Type B pancreatic cell (in vitro differentiated cells): ENCODE measurements at regions not wholly inside any gene's neighbourhood (a gene's known extent, or its start where the extent isn't known, plus 50 kb on each side); places are given as distances from the start of the nearest gene placed in this dataset.

Experiments
- DNase-seq: peaks from one replicate; pipeline ENCODE4 v3.0.0; 2021; ENCODE audit warnings: mixed read lengths; ENCODE audit not compliant: unreplicated experiment; ENCODE audit errors: extremely low spot score
- H3K27ac Mint-ChIP-seq: 2 replicates; pipeline ENCODE4 v1.8.0; 2021; ENCODE audit warnings: mild to moderate bottlenecking, mixed read lengths
- H3K27me3 Mint-ChIP-seq: 2 replicates; pipeline ENCODE4 v1.8.0; 2021; ENCODE audit warnings: mixed read lengths
- H3K36me3 Mint-ChIP-seq: 2 replicates; pipeline ENCODE4 v1.8.0; 2021; ENCODE audit warnings: mixed read lengths
- H3K4me1 Mint-ChIP-seq: one replicate; pipeline ENCODE4 v1.8.0; 2021; ENCODE audit warnings: mixed read lengths; ENCODE audit not compliant: unreplicated experiment
- H3K4me3 Mint-ChIP-seq: 2 replicates; pipeline ENCODE4 v1.8.0; 2021; ENCODE audit warnings: mild to moderate bottlenecking, mixed read lengths
- H3K9me3 Mint-ChIP-seq: 2 replicates; pipeline ENCODE4 v1.8.0; 2021; ENCODE audit warnings: mixed read lengths
- TF ChIP-seq, protein P1 (sequence below): fragments of 200-600 bp; sonication (generic); conservative IDR thresholded peaks from 2 replicates; pipeline ENCODE4 v1.5.0; 2021; ENCODE audit warnings: antibody characterized with exemption, mild to moderate bottlenecking

GRCh38 chr21:35905963-35906345, 154.4 kb downstream of the SETD4 start:
- Mint-ChIP-seq H3K27ac (no peak overlapping the region), H3K36me3 (no peaks in the 10 kb centered on the region), H3K27me3 (peaks cover 13% of the 10 kb centered on the region), H3K4me3 (no peak overlapping the region), H3K4me1 (no peaks in the 10 kb centered on the region), H3K9me3 (no peaks in the 10 kb centered on the region)
- no peak for DNase-seq
- TF ChIP-seq, protein P1, sequence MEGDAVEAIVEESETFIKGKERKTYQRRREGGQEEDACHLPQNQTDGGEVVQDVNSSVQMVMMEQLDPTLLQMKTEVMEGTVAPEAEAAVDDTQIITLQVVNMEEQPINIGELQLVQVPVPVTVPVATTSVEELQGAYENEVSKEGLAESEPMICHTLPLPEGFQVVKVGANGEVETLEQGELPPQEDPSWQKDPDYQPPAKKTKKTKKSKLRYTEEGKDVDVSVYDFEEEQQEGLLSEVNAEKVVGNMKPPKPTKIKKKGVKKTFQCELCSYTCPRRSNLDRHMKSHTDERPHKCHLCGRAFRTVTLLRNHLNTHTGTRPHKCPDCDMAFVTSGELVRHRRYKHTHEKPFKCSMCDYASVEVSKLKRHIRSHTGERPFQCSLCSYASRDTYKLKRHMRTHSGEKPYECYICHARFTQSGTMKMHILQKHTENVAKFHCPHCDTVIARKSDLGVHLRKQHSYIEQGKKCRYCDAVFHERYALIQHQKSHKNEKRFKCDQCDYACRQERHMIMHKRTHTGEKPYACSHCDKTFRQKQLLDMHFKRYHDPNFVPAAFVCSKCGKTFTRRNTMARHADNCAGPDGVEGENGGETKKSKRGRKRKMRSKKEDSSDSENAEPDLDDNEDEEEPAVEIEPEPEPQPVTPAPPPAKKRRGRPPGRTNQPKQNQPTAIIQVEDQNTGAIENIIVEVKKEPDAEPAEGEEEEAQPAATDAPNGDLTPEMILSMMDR: no peak

DNA sequence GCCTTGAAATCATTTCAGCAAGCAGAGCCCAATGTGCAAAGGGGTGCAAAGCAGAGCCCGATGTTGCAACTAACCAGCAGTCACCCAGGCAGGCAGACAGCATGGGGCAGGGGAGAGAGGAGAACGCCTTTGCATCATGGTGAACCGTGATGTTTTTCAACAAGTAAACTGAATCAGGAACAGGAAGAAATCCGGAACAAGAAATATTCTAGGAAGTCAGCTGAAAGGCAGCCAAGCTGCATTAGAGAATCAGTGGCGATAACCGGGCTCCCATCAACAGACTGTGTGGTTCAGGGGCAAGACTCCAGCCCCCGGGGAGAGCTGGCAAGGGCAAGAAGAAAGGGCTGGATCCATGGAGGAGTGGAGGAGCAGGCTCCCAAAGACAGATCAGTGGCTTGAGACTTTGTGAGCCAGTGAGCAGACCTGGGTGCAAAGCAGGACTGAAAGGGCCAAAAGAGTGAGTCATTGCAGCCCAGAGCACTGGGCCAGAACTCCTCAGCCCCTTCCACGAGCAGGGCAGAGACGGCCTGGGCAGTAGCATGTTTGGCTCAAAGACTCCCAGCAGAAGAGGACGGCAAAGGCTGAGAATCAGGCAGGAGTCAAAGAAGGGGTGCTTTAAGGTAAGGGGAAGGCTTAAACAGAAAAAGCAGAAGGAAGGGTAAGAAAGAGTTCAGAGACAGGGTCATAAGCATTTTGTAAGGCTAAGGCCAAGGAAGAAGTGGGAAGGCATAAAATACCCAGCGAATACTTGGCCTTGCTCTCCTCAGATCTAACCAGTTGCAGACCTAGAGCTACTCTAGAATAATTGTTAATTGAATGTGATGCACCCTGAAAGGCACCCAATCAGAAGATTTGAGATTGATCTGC, 155.0 kb downstream of the SETD4 start:
- H3K4me3 Mint-ChIP-seq: no peak overlapping the region
- H3K27me3 Mint-ChIP-seq: peaks cover 13% of the 10 kb centered on the region
- no peaks in the 10 kb centered on the region for H3K4me1 Mint-ChIP-seq
- H3K27ac Mint-ChIP-seq: no peak overlapping the region
- no peak for DNase-seq
- H3K36me3 Mint-ChIP-seq: no peaks in the 10 kb centered on the region
- TF ChIP-seq, protein P1: no peak
- H3K9me3 Mint-ChIP-seq: no peaks in the 10 kb centered on the region

DNA sequence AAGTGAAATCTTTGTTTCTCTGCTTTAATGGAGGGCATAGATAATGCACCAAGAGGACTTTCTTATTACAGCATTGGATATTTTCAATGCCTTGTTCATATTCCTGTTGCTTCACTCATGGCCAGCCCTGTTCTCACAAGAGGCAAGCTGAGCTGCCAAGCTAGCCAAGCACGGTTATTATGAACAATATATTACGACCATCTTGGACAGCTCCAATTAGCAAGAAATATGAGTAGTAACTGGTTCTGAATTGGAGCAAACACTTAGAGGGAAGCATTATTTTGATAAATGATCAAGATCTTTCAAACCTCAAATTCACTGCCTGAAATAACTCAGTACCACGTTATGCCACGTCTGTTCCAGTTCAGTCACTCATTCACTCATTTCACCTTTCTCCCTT, 159.8 kb downstream of the SETD4 start:
- no peak for DNase-seq
- H3K4me1 Mint-ChIP-seq: no peaks in the 10 kb centered on the region

DNA sequence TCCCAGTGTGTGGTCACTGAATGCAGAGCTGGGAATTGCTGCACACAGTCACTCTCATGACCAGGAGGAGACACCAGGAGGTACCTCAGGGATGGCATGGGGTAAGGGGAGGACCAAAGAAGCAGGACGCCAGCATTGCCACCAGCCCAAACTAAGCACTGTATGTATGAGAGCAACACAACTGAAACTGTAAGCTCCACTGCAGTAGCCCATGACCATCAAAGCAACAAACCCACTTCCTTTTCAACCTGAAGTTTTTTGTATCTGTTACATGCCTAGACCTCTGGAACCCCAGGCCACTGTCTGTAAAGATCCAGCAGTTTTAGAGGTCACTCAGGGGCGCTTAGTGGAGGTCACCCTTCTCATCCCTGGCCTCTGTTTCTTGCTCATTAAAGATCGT, 164.3 kb downstream of the SETD4 start:
- no peaks in the 10 kb centered on the region for H3K36me3 Mint-ChIP-seq
- TF ChIP-seq, protein P1: no peak
- H3K4me1 Mint-ChIP-seq: no peaks in the 10 kb centered on the region
- H3K27ac Mint-ChIP-seq: no peak overlapping the region
- H3K4me3 Mint-ChIP-seq: no peak overlapping the region
- peaks cover 6% of the 10 kb centered on the region for H3K27me3 Mint-ChIP-seq
- DNase-seq: no peak
- no peaks in the 10 kb centered on the region for H3K9me3 Mint-ChIP-seq

More for the DNA sequence above, 159.8 kb downstream of the SETD4 start:
- H3K27ac Mint-ChIP-seq: no peak overlapping the region
- TF ChIP-seq, protein P1: no peak
- no peak overlapping the region for H3K4me3 Mint-ChIP-seq
- H3K27me3 Mint-ChIP-seq: peaks cover 19% of the 10 kb centered on the region
- H3K9me3 Mint-ChIP-seq: no peaks in the 10 kb centered on the region
- H3K36me3 Mint-ChIP-seq: no peaks in the 10 kb centered on the region

DNA sequence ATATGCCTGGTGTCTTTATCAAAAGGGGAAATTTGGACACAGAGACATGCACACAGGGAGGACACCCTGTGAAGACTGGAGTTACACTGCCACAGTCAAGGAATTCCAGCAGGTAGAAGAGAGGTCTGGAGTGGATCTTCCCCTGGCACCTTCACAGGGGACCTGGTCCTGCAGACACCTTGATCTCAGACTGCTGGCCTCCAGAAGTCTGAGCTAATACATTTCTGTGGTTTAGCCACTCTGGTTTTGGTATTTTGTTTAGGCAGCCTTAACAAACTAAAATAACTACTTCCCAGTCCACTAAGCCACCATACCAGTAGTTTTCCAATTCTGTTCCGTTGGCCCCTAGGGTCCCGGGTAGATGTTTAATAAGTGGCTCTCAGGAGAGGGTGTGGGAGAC, 164.7 kb downstream of the SETD4 start:
- Mint-ChIP-seq H3K9me3 (no peaks in the 10 kb centered on the region), H3K4me3 (no peak overlapping the region), H3K4me1 (no peaks in the 10 kb centered on the region), H3K27me3 (peaks cover 6% of the 10 kb centered on the region), H3K27ac (no peak overlapping the region), H3K36me3 (no peaks in the 10 kb centered on the region)
- no peak for DNase-seq
- TF ChIP-seq, protein P1: no peak
